ENCODE measurements at regions not wholly inside any gene's neighbourhood (a gene's known extent, or its start where the extent isn't known, plus 50 kb on each side); places are given as distances from the start of the nearest gene placed in this dataset.

GRCh38 chr3:72345237-72345878 is 502.9 kb downstream of the SHQ1 start:
- H3K4me3 ChIP-seq (ENCODE audit: extremely low read depth, insufficient read depth, low read length, poor library complexity, severe bottlenecking), result no peak overlapping the region
- peaks cover 8% of the 10 kb centered on the region for H3K4me1 ChIP-seq (ENCODE audit: control insufficient read depth, insufficient read depth, low read length, poor library complexity, severe bottlenecking)
- no peaks in the 10 kb centered on the region for H3K9me3 ChIP-seq (ENCODE audit: control insufficient read depth, low read length)
- 89 to 96% methylated on average over 6 to 7 of the region's 7 CpGs for WGBS, 2 experiments (ENCODE audit: insufficient coverage in 2 of 2)
- no peaks in the 10 kb centered on the region for H3K36me3 ChIP-seq (ENCODE audit: control insufficient read depth, insufficient read depth, low read length)
- no peak overlapping the region for H3K27ac ChIP-seq (ENCODE audit: low read depth, low read length, severe bottlenecking)

- Histone ChIP-seq H3K4me3 (ENCODE audit: extremely low read depth, insufficient read depth, low read length, poor library complexity, severe bottlenecking) (no peak overlapping the region), H3K9me3 (ENCODE audit: control insufficient read depth, low read length) (no peaks in the 10 kb centered on the region), H3K27ac (ENCODE audit: low read depth, low read length, severe bottlenecking) (no peak overlapping the region), H3K36me3 (ENCODE audit: control insufficient read depth, insufficient read depth, low read length) (no peaks in the 10 kb centered on the region), H3K4me1 (ENCODE audit: control insufficient read depth, insufficient read depth, low read length, poor library complexity, severe bottlenecking) (peaks cover 8% of the 10 kb centered on the region)
- 0 to 40% methylated on average over 1 to 2 of the region's 6 CpGs for WGBS, 2 experiments (ENCODE audit: insufficient coverage in 2 of 2)
These were observed 503.6 kb downstream of the SHQ1 start for GRCh38 chr3:72344647-72345046.

- WGBS, 2 experiments (ENCODE audit: insufficient coverage in 2 of 2), result 70 to 100% methylated on average over 1 of the region's 1 CpG
- Histone ChIP-seq H3K36me3 (ENCODE audit: control insufficient read depth, insufficient read depth, low read length) (no peaks in the 10 kb centered on the region), H3K4me1 (ENCODE audit: control insufficient read depth, insufficient read depth, low read length, poor library complexity, severe bottlenecking) (peaks cover 12% of the 10 kb centered on the region), H3K9me3 (ENCODE audit: control insufficient read depth, low read length) (no peaks in the 10 kb centered on the region), H3K27ac (ENCODE audit: low read depth, low read length, severe bottlenecking) (no peak overlapping the region), H3K4me3 (ENCODE audit: extremely low read depth, insufficient read depth, low read length, poor library complexity, severe bottlenecking) (no peak overlapping the region)
These were observed 504.0 kb downstream of the SHQ1 start for GRCh38 chr3:72344236-72344635.

GRCh38 chr3:72343078-72343477 is 505.2 kb downstream of the SHQ1 start:
- H3K4me3 ChIP-seq (ENCODE audit: extremely low read depth, insufficient read depth, low read length, poor library complexity, severe bottlenecking), result no peak overlapping the region
- H3K36me3 ChIP-seq (ENCODE audit: control insufficient read depth, insufficient read depth, low read length), result no peaks in the 10 kb centered on the region
- H3K9me3 ChIP-seq (ENCODE audit: control insufficient read depth, low read length), result peaks cover 3% of the 10 kb centered on the region
- peaks cover 16% of the 10 kb centered on the region for H3K4me1 ChIP-seq (ENCODE audit: control insufficient read depth, insufficient read depth, low read length, poor library complexity, severe bottlenecking)
- WGBS, 2 experiments (ENCODE audit: insufficient coverage in 2 of 2), result 61 to 93% methylated on average over 2 to 3 of the region's 3 CpGs
- H3K27ac ChIP-seq (ENCODE audit: low read depth, low read length, severe bottlenecking), result no peak overlapping the region

GRCh38 chr3:72342450-72342849 is 505.8 kb downstream of the SHQ1 start:
- Histone ChIP-seq H3K4me1 (ENCODE audit: control insufficient read depth, insufficient read depth, low read length, poor library complexity, severe bottlenecking) (peaks cover 16% of the 10 kb centered on the region), H3K4me3 (ENCODE audit: extremely low read depth, insufficient read depth, low read length, poor library complexity, severe bottlenecking) (no peak overlapping the region), H3K27ac (ENCODE audit: low read depth, low read length, severe bottlenecking) (no peak overlapping the region), H3K9me3 (ENCODE audit: control insufficient read depth, low read length) (peaks cover 4% of the 10 kb centered on the region), H3K36me3 (ENCODE audit: control insufficient read depth, insufficient read depth, low read length) (no peaks in the 10 kb centered on the region)
- WGBS, 2 experiments (ENCODE audit: insufficient coverage in 2 of 2), result 91 to 97% methylated on average over 6 to 8 of the region's 10 CpGs

- WGBS, 2 experiments (ENCODE audit: insufficient coverage in 2 of 2), result 54 to 90% methylated on average over 1 to 2 of the region's 2 CpGs
- H3K27ac ChIP-seq (ENCODE audit: low read depth, low read length, severe bottlenecking), result no peak overlapping the region
- H3K36me3 ChIP-seq (ENCODE audit: control insufficient read depth, insufficient read depth, low read length), result no peaks in the 10 kb centered on the region
- H3K9me3 ChIP-seq (ENCODE audit: control insufficient read depth, low read length), result peaks cover 4% of the 10 kb centered on the region
- peaks cover 20% of the 10 kb centered on the region for H3K4me1 ChIP-seq (ENCODE audit: control insufficient read depth, insufficient read depth, low read length, poor library complexity, severe bottlenecking)
- no peak overlapping the region for H3K4me3 ChIP-seq (ENCODE audit: extremely low read depth, insufficient read depth, low read length, poor library complexity, severe bottlenecking)
These were observed 506.3 kb downstream of the SHQ1 start for GRCh38 chr3:72341920-72342319.

GRCh38 chr3:72341380-72341770 is 506.9 kb downstream of the SHQ1 start:
- Histone ChIP-seq H3K4me1 (ENCODE audit: control insufficient read depth, insufficient read depth, low read length, poor library complexity, severe bottlenecking) (peaks cover 23% of the 10 kb centered on the region), H3K36me3 (ENCODE audit: control insufficient read depth, insufficient read depth, low read length) (no peaks in the 10 kb centered on the region), H3K9me3 (ENCODE audit: control insufficient read depth, low read length) (peaks cover 4% of the 10 kb centered on the region), H3K4me3 (ENCODE audit: extremely low read depth, insufficient read depth, low read length, poor library complexity, severe bottlenecking) (no peak overlapping the region), H3K27ac (ENCODE audit: low read depth, low read length, severe bottlenecking) (no peak overlapping the region)
- 97 to 100% methylated on average over 2 to 3 of the region's 5 CpGs for WGBS, 2 experiments (ENCODE audit: insufficient coverage in 2 of 2)

- H3K27ac ChIP-seq (ENCODE audit: low read depth, low read length, severe bottlenecking), result no peak overlapping the region
- no peaks in the 10 kb centered on the region for H3K36me3 ChIP-seq (ENCODE audit: control insufficient read depth, insufficient read depth, low read length)
- peaks cover 18% of the 10 kb centered on the region for H3K4me1 ChIP-seq (ENCODE audit: control insufficient read depth, insufficient read depth, low read length, poor library complexity, severe bottlenecking)
- peaks cover 4% of the 10 kb centered on the region for H3K9me3 ChIP-seq (ENCODE audit: control insufficient read depth, low read length)
- no peak overlapping the region for H3K4me3 ChIP-seq (ENCODE audit: extremely low read depth, insufficient read depth, low read length, poor library complexity, severe bottlenecking)
- 91 to 96% methylated on average over 12 of the region's 12 CpGs for WGBS, 2 experiments (ENCODE audit: insufficient coverage in 2 of 2)
These were observed 507.5 kb downstream of the SHQ1 start for GRCh38 chr3:72340476-72341379.

- Histone ChIP-seq H3K27ac (ENCODE audit: low read depth, low read length, severe bottlenecking) (no peak overlapping the region), H3K9me3 (ENCODE audit: control insufficient read depth, low read length) (peaks cover 4% of the 10 kb centered on the region), H3K4me1 (ENCODE audit: control insufficient read depth, insufficient read depth, low read length, poor library complexity, severe bottlenecking) (peaks cover 18% of the 10 kb centered on the region), H3K4me3 (ENCODE audit: extremely low read depth, insufficient read depth, low read length, poor library complexity, severe bottlenecking) (no peak overlapping the region), H3K36me3 (ENCODE audit: control insufficient read depth, insufficient read depth, low read length) (no peaks in the 10 kb centered on the region)
- WGBS, 2 experiments (ENCODE audit: insufficient coverage in 2 of 2), result 88 to 90% methylated on average over 5 to 6 of the region's 9 CpGs
These were observed 508.2 kb downstream of the SHQ1 start for GRCh38 chr3:72340056-72340455.

- WGBS, 2 experiments (ENCODE audit: insufficient coverage in 2 of 2), result 61% methylated on average over 2 of the region's 4 CpGs; no CpG with 5 or more reads in 1 of the 2 experiments
- Histone ChIP-seq H3K36me3 (ENCODE audit: control insufficient read depth, insufficient read depth, low read length) (no peaks in the 10 kb centered on the region), H3K4me3 (ENCODE audit: extremely low read depth, insufficient read depth, low read length, poor library complexity, severe bottlenecking) (no peak overlapping the region), H3K27ac (ENCODE audit: low read depth, low read length, severe bottlenecking) (peak overlapping the region; percentile 78), H3K4me1 (ENCODE audit: control insufficient read depth, insufficient read depth, low read length, poor library complexity, severe bottlenecking) (peaks cover 18% of the 10 kb centered on the region), H3K9me3 (ENCODE audit: control insufficient read depth, low read length) (peaks cover 4% of the 10 kb centered on the region)
These were observed 508.6 kb downstream of the SHQ1 start for GRCh38 chr3:72339670-72340030.
